ENCODE measurements at regions not wholly inside any gene's neighbourhood (a gene's known extent, or its start where the extent isn't known, plus 50 kb on each side); places are given as distances from the start of the nearest gene placed in this dataset.
"Not testable (repeated sequence)": the region's sequence is repeated elsewhere in the genome, so short reads cannot be mapped to it uniquely, and the experiment has no call there.

GRCh38 chr7:81053623-81054022 lies 134.8 kb upstream of the SEMA3C start:
- Histone ChIP-seq H4K20me1 (ENCODE audit: control insufficient read depth, extremely low read depth, insufficient read depth, low read length) (no peaks in the 10 kb centered on the region), H3K4me1 (ENCODE audit: control insufficient read depth, extremely low read depth, insufficient read depth, low read length) (no peaks in the 10 kb centered on the region), H3K79me2 (ENCODE audit: control insufficient read depth, insufficient read depth, low read length) (no peaks in the 10 kb centered on the region), H3K36me3 (ENCODE audit: control insufficient read depth, insufficient read depth, low read length) (no peaks in the 10 kb centered on the region), H3K27me3 (ENCODE audit: control insufficient read depth, insufficient read depth, low read length) (no peaks in the 10 kb centered on the region), H3K4me3 (replicated peaks in 1 of 4; ENCODE audit: control extremely low read depth in 1 of 4, insufficient read depth in 1 of 4, low read depth in 3 of 4, low read length in 4 of 4) (no peak overlapping the region), H3K27ac (ENCODE audit: insufficient read depth, low read length) (no peak overlapping the region), H3K4me2 (ENCODE audit: extremely low read depth, insufficient read depth, low read length) (no peak overlapping the region), H2AFZ (ENCODE audit: low read length) (no peak overlapping the region), H3K9ac (ENCODE audit: insufficient read depth, low read length) (no peak overlapping the region), H3K9me3 (ENCODE audit: control insufficient read depth, insufficient read depth, low read depth, low read length) (no peaks in the 10 kb centered on the region)
- peak in 1 of 2 donors; percentile 41 for DNase-seq (ENCODE audit: low read depth in 2 of 2)
- TF ChIP-seq CTCF (conservative IDR thresholded peaks at IDR 0.05 in 1 of 2, IDR thresholded peaks at IDR 0.05 in 1 of 2; ENCODE audit: low read depth in 1 of 2, low read length in 2 of 2): no peak
- TF ChIP-seq EZH2 (IDR thresholded peaks at IDR 0.05; ENCODE audit: low read length, missing control alignments): no peak

GRCh38 chr7:81051811-81052413 lies 133.1 kb upstream of the SEMA3C start:
- no peak overlapping the region for H2AFZ ChIP-seq (ENCODE audit: low read length)
- no peak overlapping the region for H3K9ac ChIP-seq (ENCODE audit: insufficient read depth, low read length)

GRCh38 chr7:81045491-81046030 lies 126.7 kb upstream of the SEMA3C start:
- no peaks in the 10 kb centered on the region for H3K27me3 ChIP-seq (ENCODE audit: control insufficient read depth, insufficient read depth, low read length)
- no peak for TF ChIP-seq CTCF (conservative IDR thresholded peaks at IDR 0.05 in 1 of 2, IDR thresholded peaks at IDR 0.05 in 1 of 2; ENCODE audit: low read depth in 1 of 2, low read length in 2 of 2)
- no peak for TF ChIP-seq EZH2 (IDR thresholded peaks at IDR 0.05; ENCODE audit: low read length, missing control alignments)

More at GRCh38 chr7:81051811-81052413, 133.1 kb upstream of the SEMA3C start:
- Histone ChIP-seq H3K4me2 (ENCODE audit: extremely low read depth, insufficient read depth, low read length) (no peak overlapping the region), H3K36me3 (ENCODE audit: control insufficient read depth, insufficient read depth, low read length) (no peaks in the 10 kb centered on the region), H3K9me3 (ENCODE audit: control insufficient read depth, insufficient read depth, low read depth, low read length) (no peaks in the 10 kb centered on the region), H3K4me1 (ENCODE audit: control insufficient read depth, extremely low read depth, insufficient read depth, low read length) (no peaks in the 10 kb centered on the region), H3K79me2 (ENCODE audit: control insufficient read depth, insufficient read depth, low read length) (no peaks in the 10 kb centered on the region), H4K20me1 (ENCODE audit: control insufficient read depth, extremely low read depth, insufficient read depth, low read length) (no peaks in the 10 kb centered on the region), H3K4me3 (replicated peaks in 1 of 4; ENCODE audit: control extremely low read depth in 1 of 4, insufficient read depth in 1 of 4, low read depth in 3 of 4, low read length in 4 of 4) (no peak overlapping the region), H3K27me3 (ENCODE audit: control insufficient read depth, insufficient read depth, low read length) (no peaks in the 10 kb centered on the region), H3K27ac (ENCODE audit: insufficient read depth, low read length) (no peak overlapping the region)
- TF ChIP-seq CTCF (conservative IDR thresholded peaks at IDR 0.05 in 1 of 2, IDR thresholded peaks at IDR 0.05 in 1 of 2; ENCODE audit: low read depth in 1 of 2, low read length in 2 of 2) (no peak), EZH2 (IDR thresholded peaks at IDR 0.05; ENCODE audit: low read length, missing control alignments) (no peak)
- DNase-seq (ENCODE audit: low read depth in 2 of 2): peak in 1 of 2 donors; percentile 19

GRCh38 chr7:81042646-81043045 lies 123.8 kb upstream of the SEMA3C start:
- H3K79me2 ChIP-seq (ENCODE audit: control insufficient read depth, insufficient read depth, low read length); DNase-seq (ENCODE audit: low read depth in 2 of 2); H3K4me2 ChIP-seq (ENCODE audit: extremely low read depth, insufficient read depth, low read length); H4K20me1 ChIP-seq (ENCODE audit: control insufficient read depth, extremely low read depth, insufficient read depth, low read length); H3K27me3 ChIP-seq (ENCODE audit: control insufficient read depth, insufficient read depth, low read length); H3K4me3 ChIP-seq (replicated peaks in 1 of 4; ENCODE audit: control extremely low read depth in 1 of 4, insufficient read depth in 1 of 4, low read depth in 3 of 4, low read length in 4 of 4); H3K36me3 ChIP-seq (ENCODE audit: control insufficient read depth, insufficient read depth, low read length); H3K27ac ChIP-seq (ENCODE audit: insufficient read depth, low read length); H2AFZ ChIP-seq (ENCODE audit: low read length); H3K9me3 ChIP-seq (ENCODE audit: control insufficient read depth, insufficient read depth, low read depth, low read length); H3K4me1 ChIP-seq (ENCODE audit: control insufficient read depth, extremely low read depth, insufficient read depth, low read length); H3K9ac ChIP-seq (ENCODE audit: insufficient read depth, low read length): not testable (repeated sequence)

More at GRCh38 chr7:81045491-81046030, 126.7 kb upstream of the SEMA3C start:
- Histone ChIP-seq H3K36me3 (ENCODE audit: control insufficient read depth, insufficient read depth, low read length) (no peaks in the 10 kb centered on the region), H4K20me1 (ENCODE audit: control insufficient read depth, extremely low read depth, insufficient read depth, low read length) (no peaks in the 10 kb centered on the region), H3K9ac (ENCODE audit: insufficient read depth, low read length) (no peak overlapping the region), H3K9me3 (ENCODE audit: control insufficient read depth, insufficient read depth, low read depth, low read length) (no peaks in the 10 kb centered on the region), H3K27ac (ENCODE audit: insufficient read depth, low read length) (no peak overlapping the region), H3K4me2 (ENCODE audit: extremely low read depth, insufficient read depth, low read length) (no peak overlapping the region), H3K79me2 (ENCODE audit: control insufficient read depth, insufficient read depth, low read length) (no peaks in the 10 kb centered on the region), H2AFZ (ENCODE audit: low read length) (no peak overlapping the region), H3K4me3 (replicated peaks in 1 of 4; ENCODE audit: control extremely low read depth in 1 of 4, insufficient read depth in 1 of 4, low read depth in 3 of 4, low read length in 4 of 4) (no peak overlapping the region), H3K4me1 (ENCODE audit: control insufficient read depth, extremely low read depth, insufficient read depth, low read length) (no peaks in the 10 kb centered on the region)
- no peak for DNase-seq (ENCODE audit: low read depth in 2 of 2)

Data from fibroblast of lung (primary cell).